ENCODE measurements at regions not wholly inside any gene's neighbourhood (a gene's known extent, or its start where the extent isn't known, plus 50 kb on each side); places are given as distances from the start of the nearest gene placed in this dataset.

DNA sequence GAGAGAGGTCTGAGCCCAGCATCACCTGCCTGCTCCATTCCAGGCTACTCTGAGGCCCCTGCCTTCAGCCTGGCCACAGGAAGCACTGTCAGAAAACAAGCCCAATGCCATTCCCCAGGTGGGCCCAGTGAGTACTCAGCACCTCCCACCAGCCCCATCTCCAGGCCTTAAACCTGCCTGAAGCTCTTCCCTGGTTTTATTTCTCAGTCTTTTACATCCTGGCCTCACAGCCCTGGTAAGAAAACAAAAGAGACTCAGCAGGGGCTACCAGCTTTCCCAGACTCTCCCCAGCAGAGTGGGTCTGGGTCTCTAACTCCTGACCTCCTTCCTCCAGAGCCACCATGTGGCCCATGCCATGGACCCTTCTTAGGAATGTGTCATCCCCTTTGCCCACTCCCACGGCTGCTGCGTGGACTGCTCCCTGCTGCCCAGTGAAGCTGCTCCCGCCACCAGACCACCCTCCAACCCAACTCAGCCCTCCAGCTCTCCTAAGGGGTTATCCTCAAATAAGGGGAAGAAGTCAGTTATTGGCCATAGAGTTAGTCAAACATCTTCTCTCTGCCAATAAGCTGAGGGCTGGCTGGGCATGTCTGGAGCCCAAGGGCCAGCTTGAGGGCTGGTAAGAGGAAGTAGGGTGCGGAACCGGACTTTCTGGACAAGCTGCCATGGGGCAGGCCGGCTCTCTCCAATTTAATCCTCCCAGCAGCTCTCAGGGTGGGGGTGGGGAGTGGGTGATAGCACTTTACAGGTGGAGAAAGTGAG, 116.7 kb upstream of the LINGO1 start:
- TF ChIP-seq CTCF (IDR thresholded peaks at IDR 0.05) = no peak
- TF ChIP-seq EZH2 (IDR thresholded peaks at IDR 0.05; ENCODE audit: borderline replicate concordance, insufficient read depth, low read depth, low read length, poor library complexity, severe bottlenecking) = no peak

Measured in B cell (primary cell).